ENCODE measurements at regions not wholly inside any gene's neighbourhood (a gene's known extent, or its start where the extent isn't known, plus 50 kb on each side); places are given as distances from the start of the nearest gene placed in this dataset.

DNA sequence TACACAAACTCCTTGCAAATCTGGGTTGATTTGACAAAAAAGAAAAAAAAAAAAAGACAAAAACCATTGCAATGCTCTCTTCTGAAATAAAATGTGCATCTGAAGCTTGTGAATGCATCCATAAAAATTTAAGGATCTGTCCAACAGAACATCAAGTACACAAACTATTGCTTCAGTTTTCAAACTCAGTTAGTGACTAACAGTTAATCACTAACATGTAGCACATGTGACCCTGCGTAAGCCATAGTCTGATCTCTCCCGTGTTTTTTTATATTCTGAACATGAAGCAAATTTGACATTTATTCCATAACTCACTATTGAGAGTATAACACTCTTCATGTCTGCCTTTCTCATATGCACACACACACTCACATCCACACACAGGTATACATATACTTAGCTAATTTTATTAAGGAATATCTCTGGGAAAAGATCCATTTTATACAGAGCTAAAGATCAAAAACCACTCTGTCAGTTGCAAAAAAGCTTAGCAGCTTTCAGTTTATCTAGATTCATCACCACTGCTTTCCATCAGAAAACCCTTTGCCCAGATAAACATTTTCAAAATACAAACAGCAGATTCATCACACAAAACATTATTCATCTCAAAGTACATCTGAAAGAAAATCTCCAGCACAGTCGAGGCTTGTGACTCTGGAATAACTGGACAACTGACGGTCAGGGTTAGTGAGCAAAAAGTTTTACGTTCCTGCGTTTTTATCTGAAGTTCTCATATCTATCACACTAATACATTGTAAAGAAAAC is 1000.4 kb upstream of the ACVR2A start:
- TF ChIP-seq EZH2 (IDR thresholded peaks at IDR 0.05; ENCODE audit: borderline replicate concordance, low read depth, low read length, poor library complexity, severe bottlenecking): no peak
- TF ChIP-seq, protein P1, sequence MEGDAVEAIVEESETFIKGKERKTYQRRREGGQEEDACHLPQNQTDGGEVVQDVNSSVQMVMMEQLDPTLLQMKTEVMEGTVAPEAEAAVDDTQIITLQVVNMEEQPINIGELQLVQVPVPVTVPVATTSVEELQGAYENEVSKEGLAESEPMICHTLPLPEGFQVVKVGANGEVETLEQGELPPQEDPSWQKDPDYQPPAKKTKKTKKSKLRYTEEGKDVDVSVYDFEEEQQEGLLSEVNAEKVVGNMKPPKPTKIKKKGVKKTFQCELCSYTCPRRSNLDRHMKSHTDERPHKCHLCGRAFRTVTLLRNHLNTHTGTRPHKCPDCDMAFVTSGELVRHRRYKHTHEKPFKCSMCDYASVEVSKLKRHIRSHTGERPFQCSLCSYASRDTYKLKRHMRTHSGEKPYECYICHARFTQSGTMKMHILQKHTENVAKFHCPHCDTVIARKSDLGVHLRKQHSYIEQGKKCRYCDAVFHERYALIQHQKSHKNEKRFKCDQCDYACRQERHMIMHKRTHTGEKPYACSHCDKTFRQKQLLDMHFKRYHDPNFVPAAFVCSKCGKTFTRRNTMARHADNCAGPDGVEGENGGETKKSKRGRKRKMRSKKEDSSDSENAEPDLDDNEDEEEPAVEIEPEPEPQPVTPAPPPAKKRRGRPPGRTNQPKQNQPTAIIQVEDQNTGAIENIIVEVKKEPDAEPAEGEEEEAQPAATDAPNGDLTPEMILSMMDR (conservative IDR thresholded peaks at IDR 0.05; ENCODE audit: low read depth, low read length): no peak
